Heart left ventricle (tissue), 16 donors: ENCODE measurements at regions not wholly inside any gene's neighbourhood (a gene's known extent, or its start where the extent isn't known, plus 50 kb on each side); places are given as distances from the start of the nearest gene placed in this dataset.

Experiments used
- ATAC-seq, 4 donors: fragments of 200-7000 bp; cut with Tn5 transposase; one replicate each; pipeline ENCODE4 v1.9.1; 2020 to 2022; ENCODE audit warnings: moderate library complexity in 4 of 4, mild to moderate bottlenecking in 3 of 4, moderate number of reproducible peaks in 1 of 4
- DNase-seq, 5 donors: peaks; one replicate each; pipeline ENCODE4 v3.0.0-alpha.2; 2020
- H3K27ac ChIP-seq, 12 donors: fragments of 200-600 bp; sonication (generic) in 4 of 12; one replicate each; pipeline versions ENCODE4 v1.5.0 to v1.8.0; 2016 to 2022; ENCODE audit warnings: mild to moderate bottlenecking in 2 of 12
- H3K27me3 ChIP-seq, 9 donors: fragments of 200-600 bp; sonication (generic) in 2 of 9; one replicate each; pipeline versions ENCODE4 v1.5.1 to v1.8.0; 2016 to 2022; ENCODE audit warnings: mild to moderate bottlenecking in 3 of 9
- H3K36me3 ChIP-seq, 9 donors: fragments of 200-600 bp; sonication (generic) in 2 of 9; one replicate each; pipeline versions ENCODE4 v1.5.0 to v1.8.0; 2018 to 2022; ENCODE audit warnings: mild to moderate bottlenecking in 2 of 9
- H3K4me1 ChIP-seq, 12 donors: fragments of 200-600 bp; sonication (generic) in 4 of 12; one replicate each; pipeline versions ENCODE4 v1.5.0 to v1.8.0; 2016 to 2022; ENCODE audit warnings: mild to moderate bottlenecking in 3 of 12
- H3K4me3 ChIP-seq, 12 donors: fragments of 200-600 bp; sonication (generic) in 4 of 12; one replicate each; pipeline versions ENCODE4 v1.5.0 to v1.8.0; 2017 to 2022; ENCODE audit warnings: mild to moderate bottlenecking in 9 of 12, moderate library complexity in 4 of 12
- H3K9me3 ChIP-seq, 12 donors: fragments of 200-600 bp; sonication (generic) in 4 of 12; one replicate each; pipeline versions ENCODE4 v1.5.0 to v1.8.0; 2016 to 2022; ENCODE audit warnings: mild to moderate bottlenecking in 1 of 12
- CTCF ChIP-seq, 12 donors: fragments of 200-600 bp; sonication (generic) in 4 of 12; IDR thresholded peaks; one replicate each; pipeline versions ENCODE4 v1.5.0 to v1.8.0; 2018 to 2022; ENCODE audit warnings: antibody characterized with exemption in 12 of 12, mild to moderate bottlenecking in 5 of 12
- POLR2A ChIP-seq, 2 donors: fragments of 450-650 bp; IDR thresholded peaks; one replicate each; pipeline ENCODE4 v1.6.1; 2017; ENCODE audit warnings: antibody characterized with exemption in 2 of 2, mild to moderate bottlenecking in 2 of 2, moderate library complexity in 2 of 2
- WGBS, 4 donors: extraction: QIAGEN DNeasy Blood & Tissue Kit in 2 of 4; methylation state at CpG; one replicate each; pipeline versions ENCODE4 v1.1.5 to v1.1.7; 2013 to 2018; 5-methylcytosine and 5-hydroxymethylcytosine counted together
- intact Hi-C, 10 donors: fragments of 100-400 bp; cut with DNase I; formaldehyde crosslinking; loops; one replicate each; pipeline versions ENCODE4 v1.11.1 to v1.14.2; 2022
- donor health status: ischemic (EF 13 %, LVEDD 7.1; RV severe dilation, severe dysfunction).
- donor health status: healthy with polysubstance abuse.
- donor health status: DM: no; HTN: yes; CAD: no.
- donor health status: DM: no; HTN: no; CAD: no.
- donor health status: ischemic (EF 25% LVEDD 6.9; RV normal size, moderate dysfunction).
- donor health status: ischemic (EF 25% LVEDD 5.7; RV mildly dilated, moderate dysfunction).
- donor health status: healthy.
- donor health status: DM: yes; HTN: yes; CAD: no.
- donor health status: ischemic (EF 35%, LVEDD 5.7; RV mildly dilated, moderate dysfunction).
- donor health status: nonischemic (EF 11% LVEDD 7.7; RV severe dilation, severe dysfunction).
- donor health status: DM: yes; HTN: yes; CAD: no.
- donor health status: PGD.
- donor health status: ischemic (EF 29% LVEDD 5.4; RV normal size, mild dysfunction).
- donor health status: nonischemic (EF 23%, LVEDD 6.1; RV moderate dilation, normal function).

- Histone ChIP-seq H3K36me3 (no peaks in the 10 kb centered on the region), H3K27me3 (no peaks in the 10 kb centered on the region), H3K9me3 (no peaks in the 10 kb centered on the region), H3K4me3 (no peak overlapping the region), H3K4me1 (peaks cover 0 to 15% (median 3%) of the 10 kb centered on the region in 12 donors), H3K27ac (no peak overlapping the region)
- 73 to 88% (median 79%) methylated on average over 3 of the region's 3 CpGs for WGBS, 4 donors
- DNase-seq, result no peak
- intact Hi-C loops, result no loop called here
- no peak for ATAC-seq
- no peak for TF ChIP-seq CTCF (IDR thresholded peaks at IDR 0.05)
- no peak for TF ChIP-seq POLR2A (IDR thresholded peaks at IDR 0.05)
Measured at GRCh38 chr13:100883453-100883852, 208.9 kb upstream of the TMTC4 start.

- DNase-seq, result no peak
- no peak for ATAC-seq
- Histone ChIP-seq H3K36me3 (no peaks in the 10 kb centered on the region), H3K9me3 (peaks cover 0 to 13% (median 2%) of the 10 kb centered on the region in 12 donors), H3K4me3 (no peak overlapping the region), H3K4me1 (no peaks in the 10 kb centered on the region), H3K27me3 (no peaks in the 10 kb centered on the region), H3K27ac (no peak overlapping the region)
- 79 to 84% (median 82%) methylated on average over 7 of the region's 7 CpGs for WGBS, 4 donors
- TF ChIP-seq POLR2A (IDR thresholded peaks at IDR 0.05) (no peak), CTCF (IDR thresholded peaks at IDR 0.05) (no peak)
- intact Hi-C loops, result no loop called here
Measured at GRCh38 chr13:100881291-100881864, 206.8 kb upstream of the TMTC4 start.

- intact Hi-C loops, result no loop called here
- no peak for ATAC-seq
- WGBS, 4 donors, result 64 to 92% (median 68%) methylated on average over 3 of the region's 3 CpGs
Measured at GRCh38 chr13:100880166-100880565, 205.6 kb upstream of the TMTC4 start.

GRCh38 chr13:100879255-100879654 is 204.7 kb upstream of the TMTC4 start:
- H3K4me1 ChIP-seq, result no peaks in the 10 kb centered on the region
- H3K9me3 ChIP-seq, result peaks cover 0 to 25% (median 6%) of the 10 kb centered on the region in 12 donors
- H3K36me3 ChIP-seq, result no peaks in the 10 kb centered on the region
- WGBS, 4 donors, result 78 to 85% (median 79%) methylated on average over 5 of the region's 5 CpGs
- TF ChIP-seq CTCF (IDR thresholded peaks at IDR 0.05) (no peak), POLR2A (IDR thresholded peaks at IDR 0.05) (no peak)
- ATAC-seq, result no peak
- DNase-seq, result no peak
- intact Hi-C loops, result no loop called here
- H3K4me3 ChIP-seq, result no peak overlapping the region
- H3K27ac ChIP-seq, result no peak overlapping the region
- H3K27me3 ChIP-seq, result no peaks in the 10 kb centered on the region

More at GRCh38 chr13:100880166-100880565, 205.6 kb upstream of the TMTC4 start:
- H3K27ac ChIP-seq, result no peak overlapping the region
- H3K9me3 ChIP-seq, result peaks cover 0 to 25% (median 6%) of the 10 kb centered on the region in 12 donors
- no peaks in the 10 kb centered on the region for H3K4me1 ChIP-seq
- H3K36me3 ChIP-seq, result no peaks in the 10 kb centered on the region
- DNase-seq, result no peak
- no peak for TF ChIP-seq CTCF (IDR thresholded peaks at IDR 0.05)
- no peak for TF ChIP-seq POLR2A (IDR thresholded peaks at IDR 0.05)
- no peaks in the 10 kb centered on the region for H3K27me3 ChIP-seq
- no peak overlapping the region for H3K4me3 ChIP-seq
